Ascending aorta (tissue), 2 donors: ENCODE measurements at regions not wholly inside any gene's neighbourhood (a gene's known extent, or its start where the extent isn't known, plus 50 kb on each side); places are given as distances from the start of the nearest gene placed in this dataset.

Source experiments
- DNase-seq, 2 donors: peaks; one replicate each; pipeline ENCODE4 v3.0.0-alpha.2; 2019; ENCODE audit warnings: low spot score in 2 of 2
- H3K27ac ChIP-seq, 2 donors: fragments of 200-600 bp; sonication (generic); one replicate each; pipeline ENCODE4 v1.5.1; 2016 to 2017; ENCODE audit warnings: mild to moderate bottlenecking in 1 of 2
- H3K27me3 ChIP-seq: fragments of 200-600 bp; sonication (generic); one replicate; pipeline ENCODE4 v1.5.1; 2017
- H3K36me3 ChIP-seq, 2 donors: fragments of 200-600 bp; sonication (generic); one replicate each; pipeline ENCODE4 v1.5.1; 2016
- H3K4me1 ChIP-seq, 2 donors: fragments of 200-600 bp; sonication (generic); one replicate each; pipeline ENCODE4 v1.5.1; 2016 to 2017; ENCODE audit warnings: mild to moderate bottlenecking in 1 of 2
- H3K4me3 ChIP-seq, 2 donors: fragments of 200-600 bp; sonication (generic); one replicate each; pipeline ENCODE4 v1.5.1; 2016 to 2017; ENCODE audit warnings: mild to moderate bottlenecking in 1 of 2
- H3K9me3 ChIP-seq, 2 donors: fragments of 200-600 bp; sonication (generic); one replicate each; pipeline ENCODE4 v1.5.1; 2016
- intact Hi-C: fragments of 100-400 bp; cut with DNase I; formaldehyde crosslinking; loops from one replicate; pipeline ENCODE4 v1.15.1; 2023
- TF ChIP-seq, protein P1 (sequence below), 3 experiments: fragments of 200-600 bp in 2 of 3; fragments of 450-650 bp in 1 of 3; sonication (generic) in 2 of 3; IDR thresholded peaks; one replicate each; pipeline ENCODE4 v1.5.1; 2016 to 2019; ENCODE audit warnings: antibody characterized with exemption in 3 of 3, mild to moderate bottlenecking in 1 of 3, moderate library complexity in 1 of 3

DNA sequence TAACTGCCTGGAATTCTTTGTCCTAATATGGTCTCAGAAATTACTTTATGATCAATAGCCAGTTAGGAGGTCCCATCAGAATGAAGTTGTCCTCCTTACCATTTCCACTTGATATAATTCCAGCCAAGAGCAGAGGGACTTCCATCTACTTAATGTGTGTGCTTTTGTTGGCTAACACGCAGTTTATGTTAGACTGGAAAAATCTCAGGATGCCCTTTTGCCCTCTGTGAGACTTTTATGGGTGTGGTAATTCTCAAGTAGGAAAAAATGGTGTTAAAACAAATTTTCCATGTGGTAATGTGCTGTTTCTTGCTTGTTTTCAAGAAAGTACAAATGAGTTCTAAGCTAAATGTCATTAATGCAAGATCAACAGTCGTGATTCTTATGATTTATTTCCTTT is 327.1 kb downstream of the MTRR start:
- H3K4me3 ChIP-seq = no peak overlapping the region
- H3K27ac ChIP-seq = no peak overlapping the region
- no peaks in the 10 kb centered on the region for H3K9me3 ChIP-seq
- peaks cover 0 to 4% of the 10 kb centered on the region in 2 donors for H3K4me1 ChIP-seq
- DNase-seq = no peak
- TF ChIP-seq, protein P1, sequence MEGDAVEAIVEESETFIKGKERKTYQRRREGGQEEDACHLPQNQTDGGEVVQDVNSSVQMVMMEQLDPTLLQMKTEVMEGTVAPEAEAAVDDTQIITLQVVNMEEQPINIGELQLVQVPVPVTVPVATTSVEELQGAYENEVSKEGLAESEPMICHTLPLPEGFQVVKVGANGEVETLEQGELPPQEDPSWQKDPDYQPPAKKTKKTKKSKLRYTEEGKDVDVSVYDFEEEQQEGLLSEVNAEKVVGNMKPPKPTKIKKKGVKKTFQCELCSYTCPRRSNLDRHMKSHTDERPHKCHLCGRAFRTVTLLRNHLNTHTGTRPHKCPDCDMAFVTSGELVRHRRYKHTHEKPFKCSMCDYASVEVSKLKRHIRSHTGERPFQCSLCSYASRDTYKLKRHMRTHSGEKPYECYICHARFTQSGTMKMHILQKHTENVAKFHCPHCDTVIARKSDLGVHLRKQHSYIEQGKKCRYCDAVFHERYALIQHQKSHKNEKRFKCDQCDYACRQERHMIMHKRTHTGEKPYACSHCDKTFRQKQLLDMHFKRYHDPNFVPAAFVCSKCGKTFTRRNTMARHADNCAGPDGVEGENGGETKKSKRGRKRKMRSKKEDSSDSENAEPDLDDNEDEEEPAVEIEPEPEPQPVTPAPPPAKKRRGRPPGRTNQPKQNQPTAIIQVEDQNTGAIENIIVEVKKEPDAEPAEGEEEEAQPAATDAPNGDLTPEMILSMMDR (IDR thresholded peaks at IDR 0.05) = no peak
- intact Hi-C loops = no loop called here
- no peaks in the 10 kb centered on the region for H3K27me3 ChIP-seq
- H3K36me3 ChIP-seq = no peaks in the 10 kb centered on the region

DNA sequence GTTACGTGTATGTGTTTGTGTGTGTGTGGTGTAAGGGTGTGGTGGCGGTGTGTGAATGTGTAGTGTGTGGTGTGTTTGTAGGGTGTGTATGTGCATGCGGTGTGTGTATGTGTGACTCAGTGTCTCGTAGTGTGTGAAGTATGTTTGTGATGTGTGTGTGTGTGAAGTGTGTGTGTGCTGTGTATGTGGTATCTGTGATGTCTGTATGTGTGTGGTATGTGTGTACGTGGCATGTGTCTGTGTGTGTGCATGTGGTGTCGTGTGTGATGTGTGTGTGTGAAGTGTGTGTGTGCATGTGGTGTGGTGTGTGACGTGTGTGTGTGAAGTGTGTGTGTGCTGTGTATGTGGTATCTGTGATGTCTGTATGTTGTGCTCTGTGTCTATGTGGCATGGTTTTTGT is 339.4 kb downstream of the MTRR start:
- no peak for DNase-seq
- H3K27ac ChIP-seq = no peak overlapping the region
- TF ChIP-seq, protein P1 (IDR thresholded peaks at IDR 0.05) = no peak
- intact Hi-C loops = no loop called here
- H3K9me3 ChIP-seq = peaks cover 0 to 3% of the 10 kb centered on the region in 2 donors
- H3K4me1 ChIP-seq = no peaks in the 10 kb centered on the region
- no peak overlapping the region for H3K4me3 ChIP-seq
- no peaks in the 10 kb centered on the region for H3K27me3 ChIP-seq
- no peaks in the 10 kb centered on the region for H3K36me3 ChIP-seq

DNA sequence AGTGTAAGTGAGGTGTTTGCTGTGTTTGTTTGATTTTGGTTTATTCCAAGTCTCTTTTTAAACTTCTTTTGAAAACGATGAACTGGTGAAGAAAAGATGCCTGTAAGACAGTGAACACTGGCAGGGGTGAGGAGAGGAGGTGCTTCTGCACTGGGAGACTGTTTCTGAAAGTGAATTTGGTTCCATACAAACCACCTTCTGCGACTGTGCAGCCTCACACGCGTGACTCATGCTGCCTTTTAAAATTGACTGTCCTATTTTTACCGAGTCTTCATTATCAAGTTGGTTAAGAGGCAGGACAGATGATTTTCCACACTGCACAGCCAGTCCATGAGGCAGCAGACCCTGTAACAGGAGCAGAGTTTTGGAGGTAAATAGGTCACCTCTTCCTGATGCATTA is 340.6 kb downstream of the MTRR start:
- Histone ChIP-seq H3K27ac (no peak overlapping the region), H3K36me3 (no peaks in the 10 kb centered on the region), H3K27me3 (no peaks in the 10 kb centered on the region), H3K4me1 (no peaks in the 10 kb centered on the region), H3K4me3 (no peak overlapping the region), H3K9me3 (peaks cover 0 to 3% of the 10 kb centered on the region in 2 donors)
- intact Hi-C loops = no loop called here
- DNase-seq = no peak
- TF ChIP-seq, protein P1 (IDR thresholded peaks at IDR 0.05) = no peak

DNA sequence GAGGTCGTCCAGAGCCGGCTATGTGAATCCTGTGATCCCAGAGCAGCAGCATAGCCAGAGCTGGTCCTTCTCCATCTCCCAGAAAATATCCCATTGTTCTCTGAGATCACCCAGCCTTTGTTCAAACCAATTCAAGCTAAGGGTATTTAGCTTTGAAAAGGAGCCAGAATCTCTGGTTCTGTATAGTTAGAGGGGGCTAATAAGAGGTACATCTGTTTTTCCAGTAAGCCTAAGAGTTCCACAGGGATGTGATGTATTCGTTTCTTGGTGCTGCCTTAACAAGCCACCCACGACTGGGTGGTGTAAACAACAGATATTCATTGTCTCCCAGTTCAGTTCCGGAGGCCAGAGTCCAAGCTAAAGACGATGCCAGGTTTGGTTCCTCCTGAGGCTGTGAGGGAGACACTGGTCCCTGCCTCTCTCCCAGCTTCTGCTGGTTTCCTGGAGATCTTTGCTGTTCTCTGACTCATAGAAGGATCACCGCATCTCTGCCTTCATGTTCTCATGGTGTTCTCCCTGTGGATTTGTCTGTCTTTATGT is 344.8 kb downstream of the MTRR start:
- H3K27ac ChIP-seq = no peak overlapping the region
- TF ChIP-seq, protein P1 (IDR thresholded peaks at IDR 0.05) = no peak
- H3K9me3 ChIP-seq = no peaks in the 10 kb centered on the region
- H3K36me3 ChIP-seq = no peaks in the 10 kb centered on the region
- intact Hi-C loops = no loop called here
- no peaks in the 10 kb centered on the region for H3K4me1 ChIP-seq
- H3K27me3 ChIP-seq = no peaks in the 10 kb centered on the region
- no peak for DNase-seq
- no peak overlapping the region for H3K4me3 ChIP-seq

DNA sequence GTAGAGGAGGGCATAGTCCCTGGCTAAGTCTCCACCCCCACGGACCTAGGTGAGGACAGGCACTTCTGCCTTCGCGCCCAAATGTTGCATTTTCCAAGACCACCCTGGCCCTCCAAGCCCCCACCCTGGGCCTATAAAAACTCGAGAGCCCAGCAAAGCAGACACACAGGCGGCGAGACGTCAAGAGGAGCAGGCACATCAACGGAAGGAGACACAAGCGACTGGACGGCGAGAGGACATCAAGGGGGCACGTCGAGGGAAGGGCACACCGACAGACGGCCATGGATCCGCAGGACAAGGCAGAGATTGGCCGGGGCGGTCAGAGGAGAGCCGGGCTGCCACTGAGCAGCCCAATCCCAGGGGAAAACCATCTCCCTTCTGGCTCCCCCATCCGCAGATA is 348.0 kb downstream of the MTRR start:
- DNase-seq = no peak
- intact Hi-C loops = no loop called here
- no peaks in the 10 kb centered on the region for H3K36me3 ChIP-seq
- no peak overlapping the region for H3K4me3 ChIP-seq
- TF ChIP-seq, protein P1 (IDR thresholded peaks at IDR 0.05) = no peak
- H3K27ac ChIP-seq = no peak overlapping the region
- peaks cover 0 to 5% of the 10 kb centered on the region in 2 donors for H3K9me3 ChIP-seq
- H3K4me1 ChIP-seq = no peaks in the 10 kb centered on the region
- H3K27me3 ChIP-seq = no peaks in the 10 kb centered on the region

DNA sequence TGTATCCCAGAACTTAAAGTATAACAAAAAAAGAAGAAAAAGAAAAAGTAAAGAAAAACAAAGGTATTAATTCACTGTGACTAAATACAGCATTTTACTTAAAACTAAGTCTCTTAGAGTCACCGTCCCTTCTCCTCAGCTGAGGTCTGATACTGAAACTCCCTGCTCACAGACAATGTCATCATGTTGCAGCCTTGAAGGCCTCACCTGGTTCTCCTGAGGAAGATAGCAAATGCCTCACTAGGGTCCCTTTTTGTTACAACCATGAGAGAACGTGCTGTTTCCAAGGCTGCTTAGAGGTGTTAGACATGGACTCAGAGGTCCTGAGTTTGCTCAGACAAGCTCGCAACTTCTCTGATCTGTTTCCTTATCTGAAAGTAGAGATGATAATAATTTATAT is 357.2 kb downstream of the MTRR start:
- TF ChIP-seq, protein P1 (IDR thresholded peaks at IDR 0.05) = no peak
- intact Hi-C loops = no loop called here

More for the DNA sequence above, 357.2 kb downstream of the MTRR start:
- no peak overlapping the region for H3K4me3 ChIP-seq
- H3K9me3 ChIP-seq = peaks cover 0 to 10% of the 10 kb centered on the region in 2 donors
- DNase-seq = no peak
- peaks cover 0 to 3% of the 10 kb centered on the region in 2 donors for H3K4me1 ChIP-seq
- no peaks in the 10 kb centered on the region for H3K36me3 ChIP-seq
- no peak overlapping the region for H3K27ac ChIP-seq
- H3K27me3 ChIP-seq = no peaks in the 10 kb centered on the region
